A549 (cell line): ENCODE measurements at regions not wholly inside any gene's neighbourhood (a gene's known extent, or its start where the extent isn't known, plus 50 kb on each side); places are given as distances from the start of the nearest gene placed in this dataset.

Experiments used
- ATAC-seq, 2 experiments: fragments of 200-7000 bp in 1 of 2; fragments of >200 bp in 1 of 2; cut with Nextera tagmentation in 1 of 2; cut with Tn5 transposase in 1 of 2; 3 replicates each; pipeline versions ENCODE4 v1.8.0 to v1.9.1; 2018 to 2020; ENCODE audit warnings: mild to moderate bottlenecking in 1 of 2, moderate library complexity in 1 of 2
- CTCF ChIA-PET: fragments of 300-600 bp; sonication (Branson Sonifier 250); formaldehyde crosslinking; extraction: SDS; loops from one replicate; lab custom pipeline; 2021; ENCODE audit warnings: antibody characterized with exemption, inconsistent platforms; lab: Yijun Ruan, JAX
- POLR2A ChIA-PET: fragments of 350-600 bp; formaldehyde crosslinking; extraction: SDS; loops from one replicate; lab custom pipeline; 2021; ENCODE audit warnings: antibody characterized with exemption, inconsistent platforms; lab: Yijun Ruan, JAX
- DNase-seq, 2 experiments: peaks; one replicate each; pipeline versions ENCODE4 v3.0.0 to v3.0.0-alpha.2; 2011 to 2016; ENCODE audit warnings: low read depth in 1 of 2, low spot score in 1 of 2
- FAIRE-seq: peaks from 2 replicates; lab custom pipeline; 2011; peaks lifted over from hg19 to GRCh38; lab: Jason Lieb, UNC
- H3K27ac ChIP-seq, 2 experiments: fragments of >200 bp; sonication (Bioruptor Twin); formaldehyde crosslinking; 3 replicates each; pipeline ENCODE4 v1.5.1; 2016 to 2017
- H3K4me1 ChIP-seq: fragments of >200 bp; sonication (Bioruptor Twin); formaldehyde crosslinking; 3 replicates; pipeline ENCODE4 v1.6.1; 2016
- H3K4me2 ChIP-seq: fragments of >200 bp; sonication (Bioruptor Twin); formaldehyde crosslinking; 3 replicates; pipeline ENCODE4 v1.6.1; 2016
- H3K4me3 ChIP-seq: fragments of >200 bp; sonication (Bioruptor Twin); formaldehyde crosslinking; 3 replicates; pipeline ENCODE4 v1.5.1; 2016
- H3K9me3 ChIP-seq: fragments of >200 bp; sonication (Bioruptor Twin); formaldehyde crosslinking; 3 replicates; pipeline ENCODE4 v1.6.1; 2016
- CBX2 ChIP-seq: fragments of 200-600 bp; sonication (generic); IDR thresholded peaks from 2 replicates; pipeline ENCODE4 v1.6.1; 2016; ENCODE audit warnings: low read depth, mild to moderate bottlenecking, borderline replicate concordance
- CBX8 ChIP-seq: fragments of 200-600 bp; sonication (generic); IDR thresholded peaks from 2 replicates; pipeline ENCODE4 v1.6.1; 2016
- CEBPB ChIP-seq, 2 experiments: fragments of >200 bp in 1 of 2; sonication (Bioruptor Twin) in 1 of 2; formaldehyde crosslinking in 1 of 2; IDR thresholded peaks; 2 replicates each; pipeline ENCODE4 v1.6.1; 2012 to 2016
- EP300 ChIP-seq, 2 experiments: fragments of >200 bp; sonication (Bioruptor Twin); formaldehyde crosslinking; IDR thresholded peaks; 2 replicates in 1 of 2; 3 replicates in 1 of 2; pipeline ENCODE4 v1.6.1; 2016 to 2017
- GATA3 ChIP-seq: IDR thresholded peaks from 2 replicates; pipeline ENCODE4 v1.6.1; 2012; ENCODE audit warnings: borderline replicate concordance
- HEYL ChIP-seq: fragments of 250-450 bp; sonication (Bioruptor Pico); IDR thresholded peaks from 2 replicates; pipeline ENCODE4 v1.8.0; 2021; ENCODE audit warnings: mild to moderate bottlenecking, moderate library complexity
- HOXA7 ChIP-seq: fragments of 250-450 bp; sonication (Bioruptor Pico); IDR thresholded peaks from 2 replicates; pipeline ENCODE4 v1.5.0; 2020; ENCODE audit warnings: mild to moderate bottlenecking, moderate library complexity
- HOXB13 ChIP-seq: fragments of 250-450 bp; sonication (Bioruptor Pico); IDR thresholded peaks from 2 replicates; pipeline ENCODE4 v1.5.0; 2020; ENCODE audit warnings: low read depth, mild to moderate bottlenecking, moderate library complexity
- HOXB5 ChIP-seq: fragments of 250-450 bp; sonication (Bioruptor Pico); IDR thresholded peaks from 2 replicates; pipeline ENCODE4 v1.5.0; 2020; ENCODE audit warnings: mild to moderate bottlenecking, moderate library complexity
- JUN ChIP-seq, 2 experiments: fragments of >200 bp; sonication (Bioruptor Twin); formaldehyde crosslinking; IDR thresholded peaks; 2 replicates in 1 of 2; 3 replicates in 1 of 2; pipeline ENCODE4 v1.6.1; 2016 to 2017
- KDM1A ChIP-seq: fragments of 200-600 bp; sonication (generic); IDR thresholded peaks from 2 replicates; pipeline ENCODE4 v1.6.1; 2016; ENCODE audit warnings: low read depth, mild to moderate bottlenecking
- MAFK ChIP-seq: fragments of 450-650 bp; IDR thresholded peaks from 2 replicates; pipeline ENCODE4 v1.6.1; 2014; ENCODE audit not compliant: partially characterized antibody
- NPAS2 ChIP-seq: fragments of 250-450 bp; sonication (Bioruptor Pico); IDR thresholded peaks from 2 replicates; pipeline ENCODE4 v1.8.0; 2022; ENCODE audit warnings: mild to moderate bottlenecking, moderate library complexity, borderline replicate concordance
- NR3C1 ChIP-seq: fragments of >200 bp; sonication (Bioruptor Twin); formaldehyde crosslinking; IDR thresholded peaks from 3 replicates; pipeline ENCODE4 v1.6.1; 2017
- POLR2A ChIP-seq: IDR thresholded peaks from 2 replicates; pipeline ENCODE4 v1.6.1; 2012; ENCODE audit warnings: mild to moderate bottlenecking, low read length
- POLR2AphosphoS2 ChIP-seq: conservative IDR thresholded peaks from 2 replicates; pipeline ENCODE4 v1.6.1; 2012; ENCODE audit warnings: low read length, improper control_type of control experiment, inconsistent platforms
- RARB ChIP-seq: fragments of 250-450 bp; sonication (Bioruptor Pico); IDR thresholded peaks from 2 replicates; pipeline ENCODE4 v1.8.0; 2021; ENCODE audit warnings: mild to moderate bottlenecking, moderate library complexity
- RFX5 ChIP-seq: fragments of 450-650 bp; IDR thresholded peaks from 2 replicates; pipeline ENCODE4 v1.7.1; 2014; ENCODE audit warnings: antibody characterized with exemption, mild to moderate bottlenecking, moderate library complexity
- ZNF302 ChIP-seq: fragments of 250-450 bp; sonication (Bioruptor Pico); IDR thresholded peaks from 2 replicates; pipeline ENCODE4 v1.9.0; 2021; ENCODE audit warnings: inconsistent platforms, mild to moderate bottlenecking, moderate library complexity
- WGBS: methylation state at CpG from one replicate; pipeline ENCODE4 v1.1.6; 2017; ENCODE audit errors: missing lambda C conversion rate; 5-methylcytosine and 5-hydroxymethylcytosine counted together
- TF ChIP-seq, protein P1 (sequence below): fragments of 200-600 bp; sonication (generic); IDR thresholded peaks from 2 replicates; pipeline ENCODE4 v1.6.1; 2016; ENCODE audit warnings: antibody characterized with exemption, mild to moderate bottlenecking, moderate library complexity
- TF ChIP-seq, protein P2 (sequence below): fragments of 250-450 bp; sonication (Bioruptor Pico); IDR thresholded peaks from 2 replicates; pipeline ENCODE4 v1.5.0; 2021; ENCODE audit warnings: mild to moderate bottlenecking, moderate library complexity, borderline replicate concordance
- TF ChIP-seq, protein P3 (sequence below): fragments of >200 bp; sonication (Bioruptor Twin); formaldehyde crosslinking; IDR thresholded peaks from 3 replicates; pipeline ENCODE4 v1.5.1; 2016
- TF ChIP-seq, protein P4 (sequence below): IDR thresholded peaks from 2 replicates; pipeline ENCODE4 v1.6.1; 2012

DNA sequence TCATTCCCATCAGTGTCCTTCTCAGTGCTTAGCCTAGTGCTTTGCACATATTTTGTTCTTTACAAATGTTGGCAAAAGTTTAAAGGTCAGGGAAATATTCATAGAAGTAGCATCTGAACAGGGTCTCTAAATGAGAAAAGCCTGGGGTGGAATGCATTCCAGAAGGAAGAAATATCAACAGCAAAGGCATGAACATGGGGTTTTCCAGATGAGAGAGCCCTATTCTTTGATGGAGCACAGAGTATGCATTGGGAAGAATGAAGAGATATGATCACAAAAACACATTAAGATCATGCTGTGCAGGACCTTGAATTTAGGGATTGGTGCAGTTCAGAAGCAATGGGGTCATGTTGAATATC is 140.2 kb downstream of the SNX19 start:
- Histone ChIP-seq H3K4me1 (0 out of 3 replicates have a peak, but pooled peaks cover 4% of the 10 kb centered on the region), H3K4me3 (no peak overlapping the region), H3K4me2 (no peak overlapping the region), H3K27ac (no peak overlapping the region), H3K9me3 (no peaks in the 10 kb centered on the region)
- DNase-seq: no peak
- FAIRE-seq: no peak
- TF ChIP-seq NR3C1 (no peak), HOXB13 (no peak), KDM1A (no peak)
- TF ChIP-seq, protein P1, sequence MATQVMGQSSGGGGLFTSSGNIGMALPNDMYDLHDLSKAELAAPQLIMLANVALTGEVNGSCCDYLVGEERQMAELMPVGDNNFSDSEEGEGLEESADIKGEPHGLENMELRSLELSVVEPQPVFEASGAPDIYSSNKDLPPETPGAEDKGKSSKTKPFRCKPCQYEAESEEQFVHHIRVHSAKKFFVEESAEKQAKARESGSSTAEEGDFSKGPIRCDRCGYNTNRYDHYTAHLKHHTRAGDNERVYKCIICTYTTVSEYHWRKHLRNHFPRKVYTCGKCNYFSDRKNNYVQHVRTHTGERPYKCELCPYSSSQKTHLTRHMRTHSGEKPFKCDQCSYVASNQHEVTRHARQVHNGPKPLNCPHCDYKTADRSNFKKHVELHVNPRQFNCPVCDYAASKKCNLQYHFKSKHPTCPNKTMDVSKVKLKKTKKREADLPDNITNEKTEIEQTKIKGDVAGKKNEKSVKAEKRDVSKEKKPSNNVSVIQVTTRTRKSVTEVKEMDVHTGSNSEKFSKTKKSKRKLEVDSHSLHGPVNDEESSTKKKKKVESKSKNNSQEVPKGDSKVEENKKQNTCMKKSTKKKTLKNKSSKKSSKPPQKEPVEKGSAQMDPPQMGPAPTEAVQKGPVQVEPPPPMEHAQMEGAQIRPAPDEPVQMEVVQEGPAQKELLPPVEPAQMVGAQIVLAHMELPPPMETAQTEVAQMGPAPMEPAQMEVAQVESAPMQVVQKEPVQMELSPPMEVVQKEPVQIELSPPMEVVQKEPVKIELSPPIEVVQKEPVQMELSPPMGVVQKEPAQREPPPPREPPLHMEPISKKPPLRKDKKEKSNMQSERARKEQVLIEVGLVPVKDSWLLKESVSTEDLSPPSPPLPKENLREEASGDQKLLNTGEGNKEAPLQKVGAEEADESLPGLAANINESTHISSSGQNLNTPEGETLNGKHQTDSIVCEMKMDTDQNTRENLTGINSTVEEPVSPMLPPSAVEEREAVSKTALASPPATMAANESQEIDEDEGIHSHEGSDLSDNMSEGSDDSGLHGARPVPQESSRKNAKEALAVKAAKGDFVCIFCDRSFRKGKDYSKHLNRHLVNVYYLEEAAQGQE: no peak
- TF ChIP-seq, protein P2, sequence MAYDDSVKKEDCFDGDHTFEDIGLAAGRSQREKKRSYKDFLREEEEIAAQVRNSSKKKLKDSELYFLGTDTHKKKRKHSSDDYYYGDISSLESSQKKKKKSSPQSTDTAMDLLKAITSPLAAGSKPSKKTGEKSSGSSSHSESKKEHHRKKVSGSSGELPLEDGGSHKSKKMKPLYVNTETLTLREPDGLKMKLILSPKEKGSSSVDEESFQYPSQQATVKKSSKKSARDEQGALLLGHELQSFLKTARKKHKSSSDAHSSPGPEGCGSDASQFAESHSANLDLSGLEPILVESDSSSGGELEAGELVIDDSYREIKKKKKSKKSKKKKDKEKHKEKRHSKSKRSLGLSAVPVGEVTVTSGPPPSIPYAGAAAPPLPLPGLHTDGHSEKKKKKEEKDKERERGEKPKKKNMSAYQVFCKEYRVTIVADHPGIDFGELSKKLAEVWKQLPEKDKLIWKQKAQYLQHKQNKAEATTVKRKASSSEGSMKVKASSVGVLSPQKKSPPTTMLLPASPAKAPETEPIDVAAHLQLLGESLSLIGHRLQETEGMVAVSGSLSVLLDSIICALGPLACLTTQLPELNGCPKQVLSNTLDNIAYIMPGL (CRISPR knock-in tag): no peak
- ChIA-PET CTCF (no interaction called here), POLR2A (no interaction called here)
- no peak for ATAC-seq

DNA sequence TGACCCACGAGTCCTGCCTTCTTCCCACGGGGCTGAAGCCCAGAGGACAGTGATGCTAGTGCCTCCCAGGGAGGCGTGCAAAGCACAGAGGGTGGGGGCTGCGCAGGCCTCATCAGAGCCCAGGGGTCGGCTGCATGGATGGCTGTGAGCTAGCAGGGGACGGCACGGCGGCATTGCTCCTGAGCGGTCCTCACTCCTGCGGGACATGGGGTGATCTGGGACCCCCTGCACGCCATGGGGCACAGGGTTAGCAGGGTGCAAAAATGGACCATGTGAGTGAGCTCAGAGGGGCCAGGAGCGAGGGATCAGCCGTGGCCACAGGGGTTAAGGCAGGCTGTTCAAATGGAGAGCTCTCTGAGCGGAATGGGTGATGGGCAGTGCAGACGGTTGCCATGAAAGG is 138.3 kb downstream of the SNX19 start:
- H3K4me1 ChIP-seq: peaks cover 15% of the 10 kb centered on the region
- CTCF ChIA-PET: no interaction called here
- no peak for TF ChIP-seq CEBPB (IDR thresholded peaks at IDR 0.05)
- TF ChIP-seq GATA3: no peak
- no peak for TF ChIP-seq RARB
- TF ChIP-seq CBX2: no peak
- no peak for TF ChIP-seq HOXB5 (CRISPR knock-in tag)
- TF ChIP-seq, protein P3, sequence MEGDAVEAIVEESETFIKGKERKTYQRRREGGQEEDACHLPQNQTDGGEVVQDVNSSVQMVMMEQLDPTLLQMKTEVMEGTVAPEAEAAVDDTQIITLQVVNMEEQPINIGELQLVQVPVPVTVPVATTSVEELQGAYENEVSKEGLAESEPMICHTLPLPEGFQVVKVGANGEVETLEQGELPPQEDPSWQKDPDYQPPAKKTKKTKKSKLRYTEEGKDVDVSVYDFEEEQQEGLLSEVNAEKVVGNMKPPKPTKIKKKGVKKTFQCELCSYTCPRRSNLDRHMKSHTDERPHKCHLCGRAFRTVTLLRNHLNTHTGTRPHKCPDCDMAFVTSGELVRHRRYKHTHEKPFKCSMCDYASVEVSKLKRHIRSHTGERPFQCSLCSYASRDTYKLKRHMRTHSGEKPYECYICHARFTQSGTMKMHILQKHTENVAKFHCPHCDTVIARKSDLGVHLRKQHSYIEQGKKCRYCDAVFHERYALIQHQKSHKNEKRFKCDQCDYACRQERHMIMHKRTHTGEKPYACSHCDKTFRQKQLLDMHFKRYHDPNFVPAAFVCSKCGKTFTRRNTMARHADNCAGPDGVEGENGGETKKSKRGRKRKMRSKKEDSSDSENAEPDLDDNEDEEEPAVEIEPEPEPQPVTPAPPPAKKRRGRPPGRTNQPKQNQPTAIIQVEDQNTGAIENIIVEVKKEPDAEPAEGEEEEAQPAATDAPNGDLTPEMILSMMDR: no peak
- no peak for TF ChIP-seq RFX5
- no peak for TF ChIP-seq JUN (IDR thresholded peaks at IDR 0.05)
- TF ChIP-seq ZNF302 (CRISPR knock-in tag): no peak
- TF ChIP-seq HEYL (CRISPR knock-in tag): no peak
- TF ChIP-seq KDM1A: no peak
- TF ChIP-seq, protein P4, sequence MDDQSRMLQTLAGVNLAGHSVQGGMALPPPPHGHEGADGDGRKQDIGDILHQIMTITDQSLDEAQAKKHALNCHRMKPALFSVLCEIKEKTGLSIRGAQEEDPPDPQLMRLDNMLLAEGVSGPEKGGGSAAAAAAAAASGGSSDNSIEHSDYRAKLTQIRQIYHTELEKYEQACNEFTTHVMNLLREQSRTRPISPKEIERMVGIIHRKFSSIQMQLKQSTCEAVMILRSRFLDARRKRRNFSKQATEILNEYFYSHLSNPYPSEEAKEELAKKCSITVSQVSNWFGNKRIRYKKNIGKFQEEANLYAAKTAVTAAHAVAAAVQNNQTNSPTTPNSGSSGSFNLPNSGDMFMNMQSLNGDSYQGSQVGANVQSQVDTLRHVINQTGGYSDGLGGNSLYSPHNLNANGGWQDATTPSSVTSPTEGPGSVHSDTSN: no peak
- TF ChIP-seq CBX8: no peak
- TF ChIP-seq, protein P2 (CRISPR knock-in tag): no peak
- no peak for TF ChIP-seq NPAS2
- TF ChIP-seq EP300 (IDR thresholded peaks at IDR 0.05): no peak
- no peak for TF ChIP-seq HOXA7 (CRISPR knock-in tag)
- TF ChIP-seq MAFK: no peak
- TF ChIP-seq POLR2AphosphoS2: no peak
- no peak for TF ChIP-seq POLR2A
- TF ChIP-seq, all 56 proteins: peak for 0
- ATAC-seq: no peak
- H3K4me3 ChIP-seq: no peak overlapping the region
- no peaks in the 10 kb centered on the region for H3K9me3 ChIP-seq
- H3K27ac ChIP-seq: no peak overlapping the region
- no peak for FAIRE-seq
- H3K4me2 ChIP-seq: no peak overlapping the region
- POLR2A ChIA-PET: no interaction called here
- WGBS: 58% methylated on average over 6 of the region's 15 CpGs
- no peak for DNase-seq
